GM10266 (cell line): ENCODE measurements at regions not wholly inside any gene's neighbourhood (a gene's known extent, or its start where the extent isn't known, plus 50 kb on each side); places are given as distances from the start of the nearest gene placed in this dataset.

ENCODE experiments used
- DNase-seq: peaks from one replicate; pipeline ENCODE4 v3.0.0; 2012; ENCODE audit errors: extremely low spot score
- TF ChIP-seq, protein P1 (sequence below): IDR thresholded peaks from 2 replicates; pipeline ENCODE4 v1.5.1; 2012; ENCODE audit warnings: mild to moderate bottlenecking, low read depth; ENCODE audit not compliant: control insufficient read depth, insufficient read depth; ENCODE audit errors: missing control alignments

DNA sequence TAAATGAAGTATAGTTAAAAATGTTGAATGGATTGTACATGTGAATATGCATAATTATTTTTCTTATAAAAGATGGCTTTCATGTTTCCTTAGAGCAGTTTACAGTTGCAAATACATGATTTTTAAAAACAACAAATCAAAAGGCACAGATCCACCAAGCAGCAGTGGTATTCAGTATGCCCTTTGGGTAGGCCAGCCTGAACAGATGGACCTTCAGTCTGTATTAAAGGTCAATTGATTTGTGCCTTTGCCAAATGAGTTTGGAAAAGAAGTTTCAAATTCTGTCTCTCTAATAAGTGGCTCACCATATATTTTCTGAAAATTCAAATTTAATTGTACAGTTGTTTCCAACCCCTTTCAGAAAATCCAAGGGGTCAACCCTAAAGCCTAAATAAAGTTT lies 477.1 kb downstream of the NSUN3 start:
- TF ChIP-seq, protein P1, sequence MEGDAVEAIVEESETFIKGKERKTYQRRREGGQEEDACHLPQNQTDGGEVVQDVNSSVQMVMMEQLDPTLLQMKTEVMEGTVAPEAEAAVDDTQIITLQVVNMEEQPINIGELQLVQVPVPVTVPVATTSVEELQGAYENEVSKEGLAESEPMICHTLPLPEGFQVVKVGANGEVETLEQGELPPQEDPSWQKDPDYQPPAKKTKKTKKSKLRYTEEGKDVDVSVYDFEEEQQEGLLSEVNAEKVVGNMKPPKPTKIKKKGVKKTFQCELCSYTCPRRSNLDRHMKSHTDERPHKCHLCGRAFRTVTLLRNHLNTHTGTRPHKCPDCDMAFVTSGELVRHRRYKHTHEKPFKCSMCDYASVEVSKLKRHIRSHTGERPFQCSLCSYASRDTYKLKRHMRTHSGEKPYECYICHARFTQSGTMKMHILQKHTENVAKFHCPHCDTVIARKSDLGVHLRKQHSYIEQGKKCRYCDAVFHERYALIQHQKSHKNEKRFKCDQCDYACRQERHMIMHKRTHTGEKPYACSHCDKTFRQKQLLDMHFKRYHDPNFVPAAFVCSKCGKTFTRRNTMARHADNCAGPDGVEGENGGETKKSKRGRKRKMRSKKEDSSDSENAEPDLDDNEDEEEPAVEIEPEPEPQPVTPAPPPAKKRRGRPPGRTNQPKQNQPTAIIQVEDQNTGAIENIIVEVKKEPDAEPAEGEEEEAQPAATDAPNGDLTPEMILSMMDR: no peak
- no peak for DNase-seq

DNA sequence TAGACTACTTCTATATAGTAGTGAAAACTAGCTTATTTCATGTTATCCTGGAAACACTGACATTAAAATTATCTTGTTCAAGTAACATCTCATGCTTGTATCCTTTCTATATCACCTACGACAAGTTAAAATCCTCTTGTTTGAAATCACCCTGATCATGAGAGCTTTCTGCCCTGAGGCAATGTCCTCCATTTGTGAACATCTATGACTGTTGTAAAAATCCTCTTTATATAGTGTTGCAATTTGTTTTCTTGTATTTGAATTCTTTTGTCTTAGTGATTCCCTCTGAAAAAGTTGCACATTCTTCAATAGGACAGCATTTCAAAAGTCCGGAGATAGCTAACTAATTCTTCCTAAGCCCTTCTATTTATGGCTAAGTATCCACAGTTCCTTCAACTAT lies 480.3 kb downstream of the NSUN3 start:
- no peak for DNase-seq
- TF ChIP-seq, protein P1: no peak

DNA sequence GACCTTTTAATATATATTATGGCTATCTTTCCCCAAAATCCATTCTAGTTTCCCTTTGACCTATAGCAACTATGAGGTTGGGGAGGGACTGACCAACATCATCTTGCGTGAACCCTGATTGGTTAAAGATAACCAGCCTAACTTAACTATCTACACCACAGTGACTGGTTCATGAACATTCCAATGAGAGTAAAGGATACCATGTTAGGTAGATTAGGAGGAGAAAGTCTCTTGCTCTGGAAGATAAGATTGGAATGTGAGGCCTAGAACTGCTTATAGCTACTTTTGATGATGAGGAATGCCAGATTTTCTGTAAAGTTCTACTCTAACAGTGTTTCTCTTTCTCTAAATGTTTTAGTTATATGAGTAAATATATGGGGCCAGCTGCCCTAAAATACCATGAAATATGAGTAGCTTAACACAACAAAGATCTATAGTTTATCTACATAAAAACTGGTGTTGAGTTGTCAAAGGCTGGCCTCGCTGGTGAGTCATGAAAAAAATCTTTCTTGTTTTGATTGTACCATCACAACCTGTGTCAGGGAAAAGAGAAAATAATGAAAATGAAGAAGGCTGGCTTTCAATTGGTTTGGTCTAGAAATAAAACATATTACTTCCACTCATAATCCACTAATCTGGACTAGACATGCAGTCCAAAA lies 481.4 kb downstream of the NSUN3 start:
- DNase-seq: no peak
- TF ChIP-seq, protein P1: no peak

- TF ChIP-seq, protein P1: no peak
- DNase-seq: no peak
These were observed 485.9 kb downstream of the NSUN3 start for GRCh38 chr3:94548581-94549316.

DNA sequence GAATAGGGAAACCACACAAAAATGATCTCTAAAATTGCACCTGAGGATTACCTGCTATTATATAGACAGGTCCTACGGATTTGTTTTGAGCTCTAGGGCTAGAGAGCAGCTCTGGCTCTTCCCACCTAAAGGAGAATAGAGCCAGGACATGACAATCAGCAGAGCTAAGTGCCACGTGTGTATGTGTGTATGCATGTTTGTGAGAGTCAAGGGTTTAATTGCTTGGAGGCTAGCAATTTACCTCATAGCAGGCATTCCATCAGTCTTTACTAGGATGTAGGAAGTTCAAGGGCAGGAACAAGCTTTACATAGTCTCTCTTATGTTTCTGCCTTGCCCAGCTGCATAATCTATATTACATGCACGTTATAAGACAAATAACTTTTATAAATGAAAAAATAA lies 498.2 kb downstream of the NSUN3 start:
- TF ChIP-seq, protein P1: no peak
- DNase-seq: no peak

GRCh38 chr3:94564247-94564646 lies 501.4 kb downstream of the NSUN3 start:
- TF ChIP-seq, protein P1: no peak
- DNase-seq: no peak

- DNase-seq: no peak
- TF ChIP-seq, protein P1: no peak
These were observed 505.2 kb downstream of the NSUN3 start for GRCh38 chr3:94568041-94568440.
